Adrenal gland (tissue), 9 donors: ENCODE measurements at regions not wholly inside any gene's neighbourhood (a gene's known extent, or its start where the extent isn't known, plus 50 kb on each side); places are given as distances from the start of the nearest gene placed in this dataset.
"Not testable (repeated sequence)": the region's sequence is repeated elsewhere in the genome, so short reads cannot be mapped to it uniquely, and the experiment has no call there.

Source experiments
- DNase-seq, 7 donors: peaks; one replicate each; pipeline ENCODE4 v3.0.0-alpha.2; 2019 to 2020
- H3K27ac ChIP-seq, 5 donors: fragments of 200-600 bp; sonication (generic) in 4 of 5; 1 replicate in 3 of 5; 2 replicates in 2 of 5; pipeline versions ENCODE4 v1.5.1 to v1.8.0; 2016 to 2020; ENCODE audit warnings: mild to moderate bottlenecking in 1 of 5
- H3K27me3 ChIP-seq: fragments of 200-600 bp; 2 replicates; pipeline ENCODE4 v1.8.0; 2021
- H3K36me3 ChIP-seq, 2 donors: fragments of 200-600 bp; replicated peaks in 1 of 2; 1 replicate in 1 of 2; 2 replicates in 1 of 2; pipeline versions ENCODE4 v1.5.1 to v1.8.0; 2018 to 2022
- H3K4me1 ChIP-seq, 2 donors: fragments of 200-600 bp; replicated peaks in 1 of 2; 1 replicate in 1 of 2; 2 replicates in 1 of 2; pipeline versions ENCODE4 v1.5.1 to v1.8.0; 2018 to 2021
- H3K4me3 ChIP-seq, 4 donors: fragments of 200-600 bp; sonication (generic) in 3 of 4; one replicate each; pipeline ENCODE4 v1.5.1; 2016 to 2018
- H3K9me3 ChIP-seq, 3 donors: fragments of 200-600 bp; sonication (generic) in 1 of 3; replicated peaks in 1 of 3; 1 replicate in 2 of 3; 2 replicates in 1 of 3; pipeline versions ENCODE4 v1.5.1 to v1.8.0; 2016 to 2021
- CTCF ChIP-seq, 6 experiments: fragments of 450-650 bp in 4 of 6; fragments of 200-600 bp in 2 of 6; sonication (generic) in 1 of 6; IDR thresholded peaks; 1 replicate in 5 of 6; 2 replicates in 1 of 6; pipeline versions ENCODE4 v1.5.1 to v1.8.0; 2016 to 2021; ENCODE audit warnings: antibody characterized with exemption in 6 of 6, mild to moderate bottlenecking in 2 of 6, moderate library complexity in 1 of 6
- POLR2A ChIP-seq, 2 donors: fragments of 450-650 bp; IDR thresholded peaks; one replicate each; pipeline ENCODE4 v1.6.1; 2017; ENCODE audit warnings: antibody characterized with exemption in 2 of 2, mild to moderate bottlenecking in 2 of 2, moderate library complexity in 1 of 2
- WGBS, 4 donors: extraction: QIAGEN DNeasy Blood & Tissue Kit in 2 of 4; methylation state at CpG; one replicate each; pipeline versions ENCODE4 v1.1.5 to v1.1.7; 2013 to 2017; 5-methylcytosine and 5-hydroxymethylcytosine counted together
- intact Hi-C, 2 donors: fragments of 100-400 bp; cut with DNase I; formaldehyde crosslinking; loops; one replicate each; pipeline versions ENCODE4 v1.14.1 to v1.15.0; 2022 to 2023
- donor health status: healthy with polysubstance abuse.
- donor health status: Bipolar disorder and iron deficiency.
- donor health status: DM: yes; HTN: yes; CAD: no.
- donor health status: DM: no; HTN: no; CAD: no.
- donor health status: DM: no; HTN: no; CAD: no.

DNA sequence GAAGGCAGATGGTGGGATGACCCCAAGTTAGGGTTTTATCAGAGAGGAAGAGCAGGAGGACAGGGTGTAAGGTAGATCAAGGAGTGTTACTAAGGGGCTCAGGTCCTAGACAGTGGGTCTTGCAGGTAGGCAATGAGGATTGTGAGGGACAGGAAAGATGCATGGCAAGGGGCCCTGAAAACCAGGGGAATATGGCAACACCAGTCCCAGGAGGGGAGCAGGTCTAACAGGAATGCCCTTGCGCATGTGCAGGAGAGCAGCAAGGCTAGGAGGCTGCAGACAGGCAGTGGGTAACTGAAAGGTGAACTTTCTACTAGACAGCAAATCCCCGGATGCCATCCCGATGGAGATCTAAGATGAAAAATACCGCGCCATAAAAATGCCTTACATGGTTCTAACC, 211.3 kb downstream of the ALG10 start:
- WGBS, 4 donors: 81 to 92% (median 90%) methylated on average over 5 of the region's 5 CpGs
- TF ChIP-seq POLR2A (IDR thresholded peaks at IDR 0.05) (no peak), CTCF (IDR thresholded peaks at IDR 0.05) (no peak)
- no peaks in the 10 kb centered on the region for H3K4me1 ChIP-seq
- H3K4me3 ChIP-seq: no peak overlapping the region
- H3K27me3 ChIP-seq: no peaks in the 10 kb centered on the region
- no peaks in the 10 kb centered on the region for H3K36me3 ChIP-seq
- no peaks in the 10 kb centered on the region for H3K9me3 ChIP-seq
- intact Hi-C loops: no loop called here
- no peak for DNase-seq
- no peak overlapping the region for H3K27ac ChIP-seq

DNA sequence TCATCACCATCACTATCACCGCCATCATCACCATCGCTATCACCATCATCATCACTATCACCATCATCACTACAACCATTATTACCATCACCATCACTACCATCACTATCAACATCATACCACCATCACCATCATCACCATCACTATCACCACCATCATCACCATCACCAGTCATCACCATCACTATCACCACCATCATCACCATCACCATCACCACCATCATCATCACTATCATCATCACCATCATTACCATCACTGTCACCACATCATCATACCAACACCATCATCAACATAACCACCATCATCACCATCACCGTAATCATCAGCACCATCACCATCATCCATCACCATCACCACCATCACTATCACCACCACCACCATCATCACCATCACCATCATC, 213.8 kb downstream of the ALG10 start:
- Histone ChIP-seq H3K27me3 (no peaks in the 10 kb centered on the region), H3K27ac (no peak overlapping the region), H3K4me1 (no peaks in the 10 kb centered on the region), H3K9me3 (no peaks in the 10 kb centered on the region), H3K36me3 (no peaks in the 10 kb centered on the region), H3K4me3 (no peak overlapping the region)
- TF ChIP-seq CTCF (IDR thresholded peaks at IDR 0.05) (no peak), POLR2A (IDR thresholded peaks at IDR 0.05) (no peak)
- WGBS, 4 donors: 68 to 96% (median 84%) methylated on average over 3 of the region's 3 CpGs
- intact Hi-C loops: no loop called here
- no peak for DNase-seq

DNA sequence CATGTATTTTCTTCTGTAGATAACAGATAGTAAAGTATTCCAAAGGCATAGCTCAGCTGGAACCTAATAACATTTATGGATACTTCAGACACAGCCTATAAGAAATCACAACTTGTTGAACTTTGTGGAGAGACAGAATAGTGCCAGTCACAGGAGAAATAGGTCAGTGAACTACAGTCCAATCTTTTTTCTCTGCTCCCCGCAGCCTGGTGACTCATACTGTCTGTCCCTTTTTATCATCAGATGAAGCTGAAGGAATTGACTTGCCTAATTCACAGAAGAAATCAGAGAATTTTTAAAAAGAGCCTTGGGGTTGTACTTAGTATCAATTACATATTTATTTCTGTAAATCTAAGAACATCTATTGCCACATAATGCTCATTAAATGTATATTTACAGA, 222.3 kb downstream of the ALG10 start:
- Histone ChIP-seq H3K4me1 (no peaks in the 10 kb centered on the region), H3K9me3 (no peaks in the 10 kb centered on the region), H3K27ac (no peak overlapping the region), H3K36me3 (no peaks in the 10 kb centered on the region), H3K27me3 (no peaks in the 10 kb centered on the region), H3K4me3 (no peak overlapping the region)
- TF ChIP-seq CTCF (IDR thresholded peaks at IDR 0.05) (no peak), POLR2A (IDR thresholded peaks at IDR 0.05) (no peak)
- 38 to 62% (median 46%) methylated on average over 1 of the region's 1 CpG for WGBS, 4 donors
- intact Hi-C loops: no loop called here
- peak; percentile 17 to 57 (median 29) for DNase-seq

DNA sequence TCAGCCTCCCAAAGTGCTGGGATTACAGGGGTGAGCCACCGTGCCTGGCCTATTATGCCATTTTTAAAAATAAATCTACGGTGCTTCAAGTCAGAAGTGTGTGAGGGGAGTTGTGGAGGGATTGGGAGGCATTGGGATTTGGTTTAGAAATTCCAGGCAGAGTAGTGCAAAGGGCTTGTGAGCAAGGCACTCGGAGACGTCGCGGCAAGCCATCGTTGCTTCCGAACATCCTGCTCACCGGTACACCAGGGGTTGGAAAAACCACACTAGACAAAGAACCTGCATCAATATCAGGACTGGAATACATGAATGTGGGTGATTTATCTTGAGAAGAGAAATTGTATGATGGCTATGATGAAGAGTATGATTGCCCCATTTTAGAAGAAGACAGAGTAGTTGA, 227.0 kb downstream of the ALG10 start:
- intact Hi-C loops: no loop called here
- Histone ChIP-seq H3K27me3 (no peaks in the 10 kb centered on the region), H3K27ac (no peak overlapping the region), H3K36me3 (no peaks in the 10 kb centered on the region), H3K9me3 (no peaks in the 10 kb centered on the region), H3K4me3 (no peak overlapping the region), H3K4me1 (no peaks in the 10 kb centered on the region)
- no peak for DNase-seq
- 88 to 93% (median 90%) methylated on average over 9 of the region's 9 CpGs for WGBS, 4 donors
- TF ChIP-seq CTCF (IDR thresholded peaks at IDR 0.05) (no peak), POLR2A (IDR thresholded peaks at IDR 0.05) (no peak)

DNA sequence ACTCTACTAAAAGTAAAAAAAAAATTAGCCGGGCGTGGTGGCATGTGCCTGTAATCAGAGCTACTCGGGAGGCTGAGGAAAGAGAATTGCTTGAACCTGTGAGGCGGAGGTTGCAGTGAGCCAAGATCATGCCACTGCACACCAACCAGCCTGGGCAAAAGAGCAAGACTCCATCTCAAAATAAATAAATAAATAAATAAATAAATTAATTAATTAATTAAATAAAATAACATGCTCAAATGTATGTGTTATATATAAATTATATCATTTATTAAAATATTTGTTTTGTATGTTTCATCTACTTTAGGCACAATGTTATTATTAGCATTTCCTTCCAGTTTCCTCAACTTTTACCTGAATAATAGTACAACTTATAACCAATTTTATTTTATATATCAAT, 229.6 kb downstream of the ALG10 start:
- intact Hi-C loops, H3K4me3 ChIP-seq, H3K9me3 ChIP-seq, H3K27ac ChIP-seq, H3K36me3 ChIP-seq, H3K4me1 ChIP-seq, DNase-seq, H3K27me3 ChIP-seq: not testable (repeated sequence)
- WGBS, 4 donors: 84 to 88% (median 87%) methylated on average over 4 of the region's 4 CpGs
